H1 (cell line): ENCODE measurements at regions not wholly inside any gene's neighbourhood (a gene's known extent, or its start where the extent isn't known, plus 50 kb on each side); places are given as distances from the start of the nearest gene placed in this dataset.

Source experiments
- CTCF ChIA-PET: fragments of 300-600 bp; sonication (Branson Sonifier 250); formaldehyde crosslinking; loops from one replicate; lab custom pipeline; 2021; ENCODE audit not compliant: partially characterized antibody; lab: Charles Lee
- POLR2A ChIA-PET: fragments of 300-600 bp; sonication (Branson Sonifier 250); formaldehyde crosslinking; loops from one replicate; lab custom pipeline; 2021; ENCODE audit warnings: inconsistent platforms; ENCODE audit not compliant: partially characterized antibody; lab: Charles Lee
- DNase-seq, 2 experiments: peaks; one replicate each; pipeline versions ENCODE4 v3.0.0 to v3.0.0-alpha.2; 2010 to 2022; ENCODE audit warnings: low spot score in 2 of 2, low read depth in 1 of 2, mixed read lengths in 1 of 2
- FAIRE-seq: peaks from 2 replicates; lab custom pipeline; 2011; peaks lifted over from hg19 to GRCh38; lab: Jason Lieb, UNC
- H2AFZ ChIP-seq: 2 replicates; pipeline ENCODE4 v1.8.1; 2012; ENCODE audit warnings: low read length, inconsistent platforms
- H2AK5ac ChIP-seq: 2 replicates; pipeline ENCODE4 v1.6.1; 2013; ENCODE audit warnings: low read depth, low read length
- H2BK120ac ChIP-seq: replicated peaks from 2 replicates; pipeline ENCODE3; 2013; ENCODE audit warnings: low read depth, low read length, inconsistent platforms
- H2BK12ac ChIP-seq: 2 replicates; pipeline ENCODE4 v1.6.1; 2013; ENCODE audit warnings: low read depth, low read length
- H2BK15ac ChIP-seq: 2 replicates; pipeline ENCODE4 v1.6.1; 2013; ENCODE audit warnings: low read length
- H2BK20ac ChIP-seq: 2 replicates; pipeline ENCODE4 v1.6.1; 2013; ENCODE audit warnings: low read length
- H2BK5ac ChIP-seq: 2 replicates; pipeline ENCODE4 v1.6.1; 2013; ENCODE audit warnings: low read depth, low read length
- H3K14ac ChIP-seq: 2 replicates; pipeline ENCODE4 v1.6.1; 2013; ENCODE audit warnings: inconsistent platforms; ENCODE audit not compliant: insufficient read length
- H3K18ac ChIP-seq: 2 replicates; pipeline ENCODE4 v1.6.1; 2013; ENCODE audit warnings: low read length; ENCODE audit errors: extremely low read depth
- H3K23ac ChIP-seq: 2 replicates; pipeline ENCODE4 v1.6.1; 2013; ENCODE audit warnings: inconsistent platforms; ENCODE audit not compliant: insufficient read length
- H3K23me2 ChIP-seq: 2 replicates; pipeline ENCODE4 v1.6.1; 2013; ENCODE audit warnings: low read depth, low read length
- H3K27ac ChIP-seq: 2 replicates; pipeline ENCODE4 v1.6.1; 2011; ENCODE audit warnings: low read depth, low read length, inconsistent platforms
- H3K27me3 ChIP-seq, 4 experiments: replicated peaks in 1 of 4; 1 replicate in 1 of 4; 2 replicates in 3 of 4; pipeline versions ENCODE4 v1.6.1 to v1.8.1; 2011 to 2013; ENCODE audit warnings: low read length in 3 of 4, mild to moderate bottlenecking in 3 of 4, inconsistent platforms in 2 of 4, mixed read lengths in 2 of 4, moderate library complexity in 1 of 4; ENCODE audit not compliant: control insufficient read depth in 3 of 4, insufficient read depth in 3 of 4; ENCODE audit errors: extremely low read depth in 1 of 4
- H3K36me3 ChIP-seq, 4 experiments: 2 replicates each; pipeline versions ENCODE4 v1.6.1 to v1.8.1; 2011 to 2013; ENCODE audit warnings: mild to moderate bottlenecking in 4 of 4, low read length in 3 of 4, moderate library complexity in 2 of 4, control low read depth in 1 of 4, inconsistent platforms in 1 of 4; ENCODE audit not compliant: insufficient read depth in 4 of 4, control insufficient read depth in 2 of 4
- H3K4ac ChIP-seq: replicated peaks from 2 replicates; pipeline ENCODE3; 2013; ENCODE audit warnings: low read length, low read depth, mixed read lengths, inconsistent platforms; ENCODE audit not compliant: insufficient read length
- H3K4me1 ChIP-seq, 4 experiments: replicated peaks in 1 of 4; 1 replicate in 1 of 4; 2 replicates in 3 of 4; pipeline versions ENCODE4 v1.6.1 to v1.8.1; 2011 to 2013; ENCODE audit warnings: low read length in 3 of 4, inconsistent platforms in 2 of 4, mixed read lengths in 1 of 4; ENCODE audit not compliant: insufficient read depth in 4 of 4, control insufficient read depth in 3 of 4
- H3K4me2 ChIP-seq, 2 experiments: 2 replicates each; pipeline versions ENCODE4 v1.6.1 to v1.8.1; 2011 to 2013; ENCODE audit warnings: low read depth in 2 of 2, low read length in 2 of 2, control low read depth in 1 of 2, inconsistent platforms in 1 of 2, mild to moderate bottlenecking in 1 of 2; ENCODE audit not compliant: insufficient read depth in 1 of 2
- H3K4me3 ChIP-seq, 4 experiments: fragments of 200-600, 300-600 bp in 1 of 4; sonication (generic), shearing (Covaris generic), sonication (Bioruptor Twin) in 1 of 4; 2 replicates each; pipeline versions ENCODE4 v1.5.1 to v1.8.1; 2011 to 2016; ENCODE audit warnings: low read length in 4 of 4, low read depth in 3 of 4, control low read depth in 2 of 4, inconsistent platforms in 2 of 4, mild to moderate bottlenecking in 2 of 4, mixed read lengths in 1 of 4, moderate library complexity in 1 of 4; ENCODE audit not compliant: insufficient read depth in 2 of 4; ENCODE audit errors: extremely low read depth in 1 of 4
- H3K56ac ChIP-seq: replicated peaks from 2 replicates; pipeline ENCODE3; 2013; ENCODE audit warnings: low read depth, mild to moderate bottlenecking, mixed read lengths, low read length, inconsistent platforms; ENCODE audit not compliant: insufficient read length
- H3K79me1 ChIP-seq: 2 replicates; pipeline ENCODE4 v1.6.1; 2013; ENCODE audit warnings: low read depth, low read length, control low read depth
- H3K79me2 ChIP-seq, 2 experiments: 2 replicates each; pipeline versions ENCODE4 v1.6.1 to v1.8.1; 2012 to 2013; ENCODE audit warnings: low read length in 2 of 2, mild to moderate bottlenecking in 2 of 2, inconsistent platforms in 1 of 2; ENCODE audit not compliant: insufficient read depth in 2 of 2, control insufficient read depth in 1 of 2
- H3K9ac ChIP-seq, 4 experiments: replicated peaks in 1 of 4; 1 replicate in 1 of 4; 2 replicates in 3 of 4; pipeline versions ENCODE4 v1.6.1 to v1.8.1; 2011 to 2013; ENCODE audit warnings: low read depth in 3 of 4, low read length in 3 of 4, control low read depth in 2 of 4, mild to moderate bottlenecking in 2 of 4, moderate library complexity in 2 of 4, inconsistent platforms in 1 of 4; ENCODE audit errors: extremely low read depth in 1 of 4
- H3K9me3 ChIP-seq, 2 experiments: 2 replicates each; pipeline versions ENCODE4 v1.6.1 to v1.8.1; 2012 to 2013; ENCODE audit warnings: mild to moderate bottlenecking in 2 of 2, moderate library complexity in 2 of 2, control low read depth in 1 of 2, inconsistent platforms in 1 of 2, low read depth in 1 of 2, low read length in 1 of 2, mixed read lengths in 1 of 2; ENCODE audit not compliant: insufficient read depth in 2 of 2
- H4K20me1 ChIP-seq, 2 experiments: replicated peaks in 1 of 2; 2 replicates each; pipeline versions ENCODE3 to v1.8.1; 2011 to 2013; ENCODE audit warnings: inconsistent platforms in 2 of 2, low read length in 2 of 2, mild to moderate bottlenecking in 1 of 2; ENCODE audit not compliant: insufficient read depth in 2 of 2, control insufficient read depth in 1 of 2
- H4K5ac ChIP-seq: 2 replicates; pipeline ENCODE4 v1.6.1; 2013; ENCODE audit warnings: low read length, low read depth, mixed read lengths, inconsistent platforms; ENCODE audit not compliant: insufficient read length
- H4K8ac ChIP-seq: 2 replicates; pipeline ENCODE4 v1.8.0; 2013; ENCODE audit warnings: mild to moderate bottlenecking, moderate library complexity, low read length, inconsistent platforms; ENCODE audit not compliant: insufficient read depth; ENCODE audit errors: extremely low read depth
- H4K91ac ChIP-seq: replicated peaks from 2 replicates; pipeline ENCODE3; 2013; ENCODE audit warnings: low read length, mixed read lengths, inconsistent platforms; ENCODE audit not compliant: insufficient read length
- BACH1 ChIP-seq: IDR thresholded peaks from 2 replicates; pipeline ENCODE4 v1.6.1; 2012; ENCODE audit warnings: low read length, improper control_type of control experiment
- CEBPB ChIP-seq: IDR thresholded peaks from 2 replicates; pipeline ENCODE4 v1.6.1; 2012; ENCODE audit warnings: low read depth, low read length
- CHD2 ChIP-seq: IDR thresholded peaks from 2 replicates; pipeline ENCODE4 v1.6.1; 2012; ENCODE audit warnings: low read length, improper control_type of control experiment
- GABPA ChIP-seq: IDR thresholded peaks from 2 replicates; pipeline ENCODE4 v1.6.1; 2011; ENCODE audit warnings: mild to moderate bottlenecking, low read length, moderate library complexity, borderline replicate concordance; ENCODE audit not compliant: insufficient read depth
- JUN ChIP-seq: IDR thresholded peaks from 2 replicates; pipeline ENCODE4 v1.6.1; 2011; ENCODE audit warnings: low read depth, mild to moderate bottlenecking, improper control_type of control experiment, low read length
- JUND ChIP-seq: IDR thresholded peaks from 2 replicates; pipeline ENCODE4 v1.6.1; 2011; ENCODE audit warnings: mild to moderate bottlenecking, improper control_type of control experiment, low read length
- KDM1A ChIP-seq: fragments of 200-600, 300-600 bp; sonication (generic); IDR thresholded peaks from 2 replicates; pipeline ENCODE4 v1.7.1; 2016; ENCODE audit warnings: mild to moderate bottlenecking, low read length, borderline replicate concordance
- POLR2A ChIP-seq, 2 experiments: IDR thresholded peaks; 1 replicate in 1 of 2; 2 replicates in 1 of 2; pipeline ENCODE4 v1.6.1; 2011; ENCODE audit warnings: low read depth in 2 of 2, low read length in 2 of 2, mild to moderate bottlenecking in 2 of 2; ENCODE audit errors: control extremely low read depth in 1 of 2
- RFX5 ChIP-seq: IDR thresholded peaks from 2 replicates; pipeline ENCODE4 v1.6.1; 2011; ENCODE audit warnings: low read depth, low read length, improper control_type of control experiment, borderline replicate concordance
- RNF2 ChIP-seq: fragments of 200-900, 300-1000 bp; sonication (generic); IDR thresholded peaks from 2 replicates; pipeline ENCODE4 v1.7.1; 2016; ENCODE audit warnings: borderline replicate concordance, low read depth, mild to moderate bottlenecking, antibody characterized with exemption, low read length; ENCODE audit not compliant: poor library complexity, severe bottlenecking; ENCODE audit errors: missing control alignments
- SAP30 ChIP-seq: fragments of 300-600 bp; sonication (generic); IDR thresholded peaks from 2 replicates; pipeline ENCODE4 v1.7.1; 2012; ENCODE audit warnings: low read length, moderate library complexity, mild to moderate bottlenecking, inconsistent platforms; ENCODE audit not compliant: insufficient read depth, insufficient replicate concordance
- SP1 ChIP-seq: IDR thresholded peaks from 2 replicates; pipeline ENCODE4 v1.6.1; 2011; ENCODE audit warnings: low read depth, low read length
- SP4 ChIP-seq: IDR thresholded peaks from 2 replicates; pipeline ENCODE4 v1.6.1; 2012; ENCODE audit warnings: low read length, inconsistent platforms
- TEAD4 ChIP-seq: IDR thresholded peaks from 2 replicates; pipeline ENCODE4 v1.6.1; 2012; ENCODE audit warnings: low read depth, low read length, inconsistent platforms, mixed read lengths
- WGBS, 2 experiments: shearing (Covaris generic) in 1 of 2; methylation state at CpG; one replicate each; pipeline versions ENCODE4 v1.1.6 to v1.1.7; 2013 to 2015; ENCODE audit warnings: low lambda C conversion rate in 2 of 2, mixed read lengths in 2 of 2, inconsistent platforms in 1 of 2, low coverage in 1 of 2, missing lambda C conversion rate in 1 of 2; ENCODE audit not compliant: insufficient replicate concordance in 2 of 2, insufficient coverage in 1 of 2, insufficient read length in 1 of 2; ENCODE audit errors: extremely low coverage in 1 of 2, missing lambda C conversion rate in 1 of 2; 5-methylcytosine and 5-hydroxymethylcytosine counted together
- TF ChIP-seq, protein P1 (sequence below): IDR thresholded peaks from 2 replicates; pipeline ENCODE4 v1.6.1; 2012; ENCODE audit warnings: inconsistent platforms

GRCh38 chr12:98465505-98465904, 49.9 kb upstream of the TMPO start:
- WGBS, 2 experiments = 89% methylated on average over 1 of the region's 1 CpG; no CpG with 5 or more reads in 1 of the 2 experiments
- no peak for TF ChIP-seq GABPA
- no peak for TF ChIP-seq JUN
- no peak for TF ChIP-seq CEBPB
- no peak for TF ChIP-seq JUND
- TF ChIP-seq BACH1 = no peak
- TF ChIP-seq, protein P1, sequence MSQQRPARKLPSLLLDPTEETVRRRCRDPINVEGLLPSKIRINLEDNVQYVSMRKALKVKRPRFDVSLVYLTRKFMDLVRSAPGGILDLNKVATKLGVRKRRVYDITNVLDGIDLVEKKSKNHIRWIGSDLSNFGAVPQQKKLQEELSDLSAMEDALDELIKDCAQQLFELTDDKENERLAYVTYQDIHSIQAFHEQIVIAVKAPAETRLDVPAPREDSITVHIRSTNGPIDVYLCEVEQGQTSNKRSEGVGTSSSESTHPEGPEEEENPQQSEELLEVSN = no peak
- no peak for TF ChIP-seq RNF2
- no peak for TF ChIP-seq CHD2
- TF ChIP-seq SP4 = no peak
- no peak for TF ChIP-seq KDM1A
- no peak for TF ChIP-seq SP1
- TF ChIP-seq SAP30 = no peak
- TF ChIP-seq TEAD4 = no peak
- TF ChIP-seq RFX5 = no peak
- no peak for TF ChIP-seq POLR2A (IDR thresholded peaks at IDR 0.05; ENCODE audit: control extremely low read depth in 1 of 2, low read depth in 2 of 2, low read length in 2 of 2)

More at GRCh38 chr12:98465505-98465904, 49.9 kb upstream of the TMPO start:
- Histone ChIP-seq H4K20me1 (no peaks in the 10 kb centered on the region), H3K18ac (no peak overlapping the region), H3K4me2 (no peak overlapping the region), H3K9me3 (no peaks in the 10 kb centered on the region), H2BK20ac (no peak overlapping the region), H3K4me1 (no peaks in the 10 kb centered on the region), H3K79me1 (no peaks in the 10 kb centered on the region), H3K79me2 (no peaks in the 10 kb centered on the region), H2BK15ac (no peak overlapping the region), H2AK5ac (no peak overlapping the region), H2BK5ac (no peak overlapping the region), H3K9ac (no peak overlapping the region), H3K4ac (no peak overlapping the region), H3K23ac (no peak overlapping the region), H2AFZ (no peak overlapping the region), H4K8ac (no peak overlapping the region), H4K5ac (no peak overlapping the region), H3K14ac (no peak overlapping the region), H3K27me3 (no peaks in the 10 kb centered on the region), H4K91ac (no peak overlapping the region), H3K56ac (no peak overlapping the region), H3K36me3 (no peaks in the 10 kb centered on the region), H3K4me3 (no peak overlapping the region), H3K27ac (no peak overlapping the region), H2BK12ac (no peak overlapping the region), H2BK120ac (no peak overlapping the region), H3K23me2 (no peaks in the 10 kb centered on the region)
- no peak for FAIRE-seq
- no peak for DNase-seq
- CTCF ChIA-PET = no interaction called here
- POLR2A ChIA-PET = no interaction called here
